Endodermal cell (in vitro differentiated cells): ENCODE measurements at regions not wholly inside any gene's neighbourhood (a gene's known extent, or its start where the extent isn't known, plus 50 kb on each side); places are given as distances from the start of the nearest gene placed in this dataset.

Experiments used
- DNase-seq: peaks from one replicate; pipeline ENCODE4 v3.0.0-alpha.2; 2017
- H3K27ac ChIP-seq: 2 replicates; pipeline ENCODE4 v1.5.1; 2013; ENCODE audit warnings: mild to moderate bottlenecking, low read depth, low read length, moderate library complexity
- H3K27me3 ChIP-seq: 2 replicates; pipeline ENCODE4 v1.6.1; 2013; ENCODE audit warnings: mild to moderate bottlenecking, low read length, moderate library complexity; ENCODE audit not compliant: insufficient read depth, control insufficient read depth, poor library complexity, severe bottlenecking
- H3K36me3 ChIP-seq: 2 replicates; pipeline ENCODE4 v1.7.0; 2013; ENCODE audit warnings: mild to moderate bottlenecking, low read length, moderate library complexity; ENCODE audit not compliant: control insufficient read depth, insufficient read depth
- H3K4me1 ChIP-seq: one replicate; pipeline ENCODE4 v1.7.0; 2013; ENCODE audit warnings: low read length; ENCODE audit not compliant: control insufficient read depth, insufficient read depth
- H3K4me3 ChIP-seq: 2 replicates; pipeline ENCODE4 v1.5.1; 2013; ENCODE audit warnings: mild to moderate bottlenecking, low read length, moderate library complexity
- H3K9ac ChIP-seq: 2 replicates; pipeline ENCODE4 v1.6.1; 2013; ENCODE audit warnings: mild to moderate bottlenecking, low read length, moderate library complexity; ENCODE audit not compliant: poor library complexity, severe bottlenecking; ENCODE audit errors: extremely low read depth
- H3K9me3 ChIP-seq: 2 replicates; pipeline ENCODE4 v1.6.1; 2013; ENCODE audit warnings: mild to moderate bottlenecking, low read length, moderate library complexity; ENCODE audit not compliant: control insufficient read depth
- H3K27ac Mint-ChIP-seq: 2 replicates; pipeline ENCODE4 v1.8.0; 2020; ENCODE audit warnings: mixed read lengths
- H3K27me3 Mint-ChIP-seq: 2 replicates; pipeline ENCODE4 v1.8.0; 2021; ENCODE audit warnings: mild to moderate bottlenecking, mixed read lengths; ENCODE audit not compliant: insufficient read depth
- H3K36me3 Mint-ChIP-seq: 2 replicates; pipeline ENCODE4 v1.8.0; 2020; ENCODE audit warnings: low read depth, mixed read lengths
- H3K4me1 Mint-ChIP-seq: 2 replicates; pipeline ENCODE4 v1.8.0; 2020; ENCODE audit warnings: mixed read lengths
- H3K4me3 Mint-ChIP-seq: 2 replicates; pipeline ENCODE4 v1.8.0; 2020; ENCODE audit warnings: mild to moderate bottlenecking, moderate library complexity, mixed read lengths
- H3K9me3 Mint-ChIP-seq: 2 replicates; pipeline ENCODE4 v1.8.0; 2020; ENCODE audit warnings: mild to moderate bottlenecking, mixed read lengths
- WGBS, 2 experiments: methylation state at CpG; one replicate each; pipeline versions ENCODE4 v1.1.5 to v1.1.7; 2013; ENCODE audit warnings: missing lambda C conversion rate in 2 of 2, mixed read lengths in 1 of 2; ENCODE audit not compliant: insufficient coverage in 1 of 2, insufficient read length in 1 of 2; 5-methylcytosine and 5-hydroxymethylcytosine counted together
- TF ChIP-seq, protein P1 (sequence below): fragments of 200-600 bp; sonication (generic); conservative IDR thresholded peaks from 2 replicates; pipeline ENCODE4 v1.5.0; 2021; ENCODE audit warnings: antibody characterized with exemption, mild to moderate bottlenecking

DNA sequence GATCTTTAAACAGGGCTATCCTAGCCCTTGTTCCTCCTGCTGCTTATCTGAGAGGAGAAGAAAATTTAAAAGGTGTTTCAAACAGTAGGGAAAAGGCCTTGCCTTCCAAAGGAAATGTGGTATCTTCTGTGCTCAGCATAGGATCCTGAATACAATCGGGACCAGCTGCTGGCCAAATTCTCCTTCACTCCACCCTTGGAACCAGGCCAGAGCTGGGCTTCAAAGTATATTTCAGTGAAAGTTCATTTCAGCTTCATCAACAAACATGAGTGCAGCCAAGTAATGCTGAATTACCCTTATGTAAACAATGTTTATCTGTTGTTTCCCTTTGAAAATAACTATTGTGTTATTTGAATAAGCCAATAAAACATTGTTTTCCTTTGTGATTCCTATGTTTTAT lies 146.5 kb upstream of the MEOX2 start:
- H3K4me3 ChIP-seq = no peak overlapping the region
- Mint-ChIP-seq H3K27ac (no peak overlapping the region), H3K36me3 (no peaks in the 10 kb centered on the region), H3K9me3 (no peaks in the 10 kb centered on the region), H3K4me1 (peaks cover 5% of the 10 kb centered on the region), H3K4me3 (no peak overlapping the region), H3K27me3 (no peaks in the 10 kb centered on the region)
- H3K9ac ChIP-seq = no peak overlapping the region
- no peaks in the 10 kb centered on the region for H3K9me3 ChIP-seq
- WGBS, 2 experiments = 77 to 100% methylated on average over 1 of the region's 1 CpG
- no peak overlapping the region for H3K27ac ChIP-seq
- no peak for DNase-seq
- TF ChIP-seq, protein P1, sequence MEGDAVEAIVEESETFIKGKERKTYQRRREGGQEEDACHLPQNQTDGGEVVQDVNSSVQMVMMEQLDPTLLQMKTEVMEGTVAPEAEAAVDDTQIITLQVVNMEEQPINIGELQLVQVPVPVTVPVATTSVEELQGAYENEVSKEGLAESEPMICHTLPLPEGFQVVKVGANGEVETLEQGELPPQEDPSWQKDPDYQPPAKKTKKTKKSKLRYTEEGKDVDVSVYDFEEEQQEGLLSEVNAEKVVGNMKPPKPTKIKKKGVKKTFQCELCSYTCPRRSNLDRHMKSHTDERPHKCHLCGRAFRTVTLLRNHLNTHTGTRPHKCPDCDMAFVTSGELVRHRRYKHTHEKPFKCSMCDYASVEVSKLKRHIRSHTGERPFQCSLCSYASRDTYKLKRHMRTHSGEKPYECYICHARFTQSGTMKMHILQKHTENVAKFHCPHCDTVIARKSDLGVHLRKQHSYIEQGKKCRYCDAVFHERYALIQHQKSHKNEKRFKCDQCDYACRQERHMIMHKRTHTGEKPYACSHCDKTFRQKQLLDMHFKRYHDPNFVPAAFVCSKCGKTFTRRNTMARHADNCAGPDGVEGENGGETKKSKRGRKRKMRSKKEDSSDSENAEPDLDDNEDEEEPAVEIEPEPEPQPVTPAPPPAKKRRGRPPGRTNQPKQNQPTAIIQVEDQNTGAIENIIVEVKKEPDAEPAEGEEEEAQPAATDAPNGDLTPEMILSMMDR = no peak
- no peaks in the 10 kb centered on the region for H3K27me3 ChIP-seq
- no peaks in the 10 kb centered on the region for H3K36me3 ChIP-seq
- no peaks in the 10 kb centered on the region for H3K4me1 ChIP-seq

DNA sequence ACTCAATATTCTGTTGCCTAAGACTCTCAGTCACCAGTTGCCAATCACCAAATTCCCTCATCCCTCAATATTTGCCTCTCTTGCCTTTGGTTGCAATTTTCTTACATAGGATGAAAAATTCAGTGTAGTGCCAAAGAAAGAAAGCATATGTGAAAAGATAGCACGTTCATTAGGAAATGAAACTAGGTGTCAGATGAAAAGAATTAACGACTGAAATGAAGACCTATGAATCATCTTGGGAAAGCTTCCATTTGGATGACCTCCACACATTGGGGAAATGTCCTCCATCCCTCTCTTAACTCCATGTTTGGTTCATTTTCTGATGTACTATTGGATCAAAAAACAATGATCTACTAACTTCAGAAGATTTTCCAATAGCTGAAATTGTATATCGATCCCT lies 145.1 kb upstream of the MEOX2 start:
- Histone ChIP-seq H3K4me1 (no peaks in the 10 kb centered on the region), H3K36me3 (no peaks in the 10 kb centered on the region), H3K9me3 (no peaks in the 10 kb centered on the region), H3K27ac (no peak overlapping the region), H3K9ac (no peak overlapping the region), H3K4me3 (no peak overlapping the region), H3K27me3 (no peaks in the 10 kb centered on the region)
- no peak overlapping the region for H3K4me3 Mint-ChIP-seq
- H3K4me1 Mint-ChIP-seq = peaks cover 5% of the 10 kb centered on the region
- no peaks in the 10 kb centered on the region for H3K27me3 Mint-ChIP-seq
- DNase-seq = no peak
- WGBS, 2 experiments = 91 to 100% methylated on average over 3 of the region's 3 CpGs
- no peak overlapping the region for H3K27ac Mint-ChIP-seq
- no peaks in the 10 kb centered on the region for H3K9me3 Mint-ChIP-seq
- TF ChIP-seq, protein P1 = no peak
- H3K36me3 Mint-ChIP-seq = no peaks in the 10 kb centered on the region

DNA sequence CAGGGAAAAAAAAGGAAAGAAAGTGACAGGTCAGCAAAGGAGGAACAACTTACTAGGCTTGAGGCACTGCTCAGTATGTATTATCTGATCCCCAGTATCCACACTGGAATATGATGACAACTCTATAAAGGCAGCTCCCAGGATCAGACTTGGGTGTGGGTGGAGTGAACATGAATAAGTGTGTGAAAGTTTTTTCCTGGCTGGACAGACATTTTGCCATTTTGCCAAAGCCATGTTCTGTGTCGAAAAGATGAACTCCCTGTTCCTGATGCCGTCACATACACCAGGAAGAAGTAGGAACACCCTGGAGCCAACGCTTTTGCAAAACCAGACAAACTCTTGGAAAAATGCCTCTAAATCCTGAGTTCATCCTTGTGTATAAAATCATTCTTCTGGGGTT lies 143.2 kb upstream of the MEOX2 start:
- no peaks in the 10 kb centered on the region for H3K36me3 ChIP-seq
- TF ChIP-seq, protein P1 = no peak
- H3K27me3 ChIP-seq = no peaks in the 10 kb centered on the region
- H3K9me3 Mint-ChIP-seq = no peaks in the 10 kb centered on the region
- WGBS, 2 experiments = 92 to 93% methylated on average over 2 to 3 of the region's 3 CpGs
- H3K36me3 Mint-ChIP-seq = no peaks in the 10 kb centered on the region
- H3K4me3 Mint-ChIP-seq = no peak overlapping the region
- peaks cover 5% of the 10 kb centered on the region for H3K4me1 Mint-ChIP-seq
- no peak overlapping the region for H3K9ac ChIP-seq
- H3K9me3 ChIP-seq = no peaks in the 10 kb centered on the region
- no peak overlapping the region for H3K27ac ChIP-seq
- H3K27me3 Mint-ChIP-seq = no peaks in the 10 kb centered on the region
- no peak for DNase-seq
- no peak overlapping the region for H3K4me3 ChIP-seq
- no peak overlapping the region for H3K27ac Mint-ChIP-seq
- H3K4me1 ChIP-seq = no peaks in the 10 kb centered on the region
